Mucosa of rectum (tissue), 2 donors: ENCODE measurements at regions not wholly inside any gene's neighbourhood (a gene's known extent, or its start where the extent isn't known, plus 50 kb on each side); places are given as distances from the start of the nearest gene placed in this dataset.

ENCODE experiments used
- H3K27ac ChIP-seq, 2 donors: one replicate each; pipeline ENCODE4 v1.7.0; 2013; ENCODE audit warnings: inconsistent platforms in 2 of 2, low read depth in 2 of 2, low read length in 2 of 2
- H3K27me3 ChIP-seq, 2 donors: one replicate each; pipeline ENCODE4 v1.7.0; 2013; ENCODE audit warnings: low read length in 2 of 2; ENCODE audit not compliant: control insufficient read depth in 2 of 2, insufficient read depth in 2 of 2
- H3K36me3 ChIP-seq, 2 donors: one replicate each; pipeline ENCODE4 v1.7.0; 2013; ENCODE audit warnings: low read length in 2 of 2; ENCODE audit not compliant: control insufficient read depth in 2 of 2, insufficient read depth in 2 of 2
- H3K4me1 ChIP-seq, 2 donors: one replicate each; pipeline ENCODE4 v1.7.0; 2013; ENCODE audit warnings: low read length in 2 of 2, mild to moderate bottlenecking in 1 of 2; ENCODE audit not compliant: control insufficient read depth in 2 of 2, insufficient read depth in 2 of 2
- H3K4me3 ChIP-seq, 2 donors: one replicate each; pipeline ENCODE4 v1.7.0; 2013; ENCODE audit warnings: low read length in 2 of 2
- H3K9ac ChIP-seq, 2 donors: one replicate each; pipeline ENCODE4 v1.7.0; 2013; ENCODE audit warnings: low read length in 2 of 2, low read depth in 1 of 2, mild to moderate bottlenecking in 1 of 2
- H3K9me3 ChIP-seq, 2 donors: one replicate each; pipeline ENCODE4 v1.7.0; 2013; ENCODE audit warnings: low read length in 2 of 2; ENCODE audit not compliant: control insufficient read depth in 2 of 2
- donor health status: healthy.
- donor health status: Normal muscosa, but diverticular disease.

GRCh38 chr18:65567372-65567771 is 183.4 kb upstream of the CDH7 start:
- no peaks in the 10 kb centered on the region for H3K9me3 ChIP-seq
- no peak overlapping the region for H3K27ac ChIP-seq
- no peak overlapping the region for H3K9ac ChIP-seq
- H3K36me3 ChIP-seq = no peaks in the 10 kb centered on the region
- no peak overlapping the region for H3K4me3 ChIP-seq
- no peaks in the 10 kb centered on the region for H3K27me3 ChIP-seq
- H3K4me1 ChIP-seq = no peaks in the 10 kb centered on the region

- Histone ChIP-seq H3K27ac (no peak overlapping the region), H3K4me3 (no peak overlapping the region), H3K9me3 (no peaks in the 10 kb centered on the region), H3K9ac (no peak overlapping the region), H3K27me3 (no peaks in the 10 kb centered on the region), H3K4me1 (no peaks in the 10 kb centered on the region), H3K36me3 (no peaks in the 10 kb centered on the region)
These were observed 202.5 kb upstream of the CDH7 start for GRCh38 chr18:65548316-65548715.

DNA sequence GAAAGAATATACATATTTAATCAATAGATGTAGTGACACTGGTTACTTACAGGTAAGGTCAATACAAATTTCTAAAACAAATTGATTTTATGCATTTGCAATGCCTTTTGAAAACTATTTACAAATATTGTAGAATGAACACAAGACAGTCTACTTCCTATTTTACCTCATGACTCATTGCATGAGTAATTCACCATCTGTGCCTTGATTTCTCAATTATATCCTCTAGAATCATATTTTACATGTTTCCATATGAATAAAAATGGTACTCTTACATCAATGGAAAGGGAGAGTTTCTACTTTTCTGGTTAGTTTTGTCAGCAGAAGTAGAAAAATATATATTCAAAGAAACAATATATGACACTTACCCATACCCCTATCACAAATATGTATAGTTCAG is 203.8 kb upstream of the CDH7 start:
- Histone ChIP-seq H3K9ac (no peak overlapping the region), H3K36me3 (no peaks in the 10 kb centered on the region), H3K27ac (no peak overlapping the region), H3K27me3 (no peaks in the 10 kb centered on the region), H3K4me3 (no peak overlapping the region), H3K9me3 (no peaks in the 10 kb centered on the region), H3K4me1 (no peaks in the 10 kb centered on the region)

DNA sequence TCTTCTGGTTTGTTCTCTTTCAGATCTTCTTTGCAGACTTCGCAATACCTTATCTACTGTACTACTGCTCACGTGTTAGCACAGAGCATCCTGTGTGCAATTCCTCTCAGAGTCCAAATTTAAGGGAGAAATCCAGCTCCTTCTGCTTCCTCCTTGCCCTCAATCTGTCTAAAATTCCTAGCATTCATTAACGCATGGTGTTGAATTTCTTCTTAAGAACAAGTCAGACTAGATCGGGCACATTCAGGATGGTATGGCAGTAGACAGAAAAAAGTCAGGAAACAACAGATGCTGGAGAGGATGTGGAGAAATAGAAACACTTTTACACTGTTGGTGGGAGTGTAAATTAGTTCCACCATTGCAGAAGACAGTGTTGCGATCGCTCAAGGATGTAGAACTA is 206.1 kb upstream of the CDH7 start:
- no peaks in the 10 kb centered on the region for H3K27me3 ChIP-seq
- no peaks in the 10 kb centered on the region for H3K9me3 ChIP-seq
- H3K4me3 ChIP-seq = no peak overlapping the region
- no peaks in the 10 kb centered on the region for H3K36me3 ChIP-seq
- no peak overlapping the region for H3K27ac ChIP-seq
- no peak overlapping the region for H3K9ac ChIP-seq
- H3K4me1 ChIP-seq = no peaks in the 10 kb centered on the region

DNA sequence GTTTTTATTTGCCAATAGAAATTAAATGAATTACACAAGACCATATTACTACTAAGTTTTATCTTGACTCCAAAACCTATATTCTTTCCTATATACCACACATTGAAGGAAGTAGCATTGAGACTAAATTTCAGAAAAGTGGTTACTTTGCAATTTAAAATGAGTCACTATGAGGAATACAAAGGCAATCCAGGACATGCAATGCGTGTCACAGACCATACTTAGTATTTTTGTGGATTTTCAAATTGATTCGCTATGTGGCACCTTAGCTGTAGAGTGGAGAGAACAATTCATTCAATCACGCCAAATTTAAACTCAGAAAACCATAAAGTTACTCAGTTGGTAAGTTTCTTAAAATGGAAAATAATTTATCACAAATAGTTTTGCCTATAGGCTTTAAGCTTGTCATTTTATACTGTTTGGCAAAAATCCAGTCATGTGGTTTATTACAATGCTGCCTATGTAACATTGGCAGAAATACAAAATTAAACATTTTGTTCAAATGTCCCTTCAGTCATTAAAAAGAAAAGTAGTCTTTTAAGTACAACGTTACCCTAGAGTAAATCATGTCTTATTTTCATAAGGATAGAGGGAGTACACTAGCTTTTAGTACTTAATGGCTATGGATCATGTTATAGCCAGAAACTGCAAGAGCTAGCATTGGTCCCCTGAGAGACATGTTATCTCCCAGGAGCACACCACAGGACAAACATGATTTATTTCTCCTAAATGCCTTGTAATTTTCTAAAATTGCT is 222.8 kb upstream of the CDH7 start:
- H3K27me3 ChIP-seq = no peaks in the 10 kb centered on the region
- no peaks in the 10 kb centered on the region for H3K36me3 ChIP-seq
- H3K9ac ChIP-seq = no peak overlapping the region
- H3K27ac ChIP-seq = no peak overlapping the region
- H3K4me1 ChIP-seq = no peaks in the 10 kb centered on the region
- H3K4me3 ChIP-seq = no peak overlapping the region
- H3K9me3 ChIP-seq = no peaks in the 10 kb centered on the region

DNA sequence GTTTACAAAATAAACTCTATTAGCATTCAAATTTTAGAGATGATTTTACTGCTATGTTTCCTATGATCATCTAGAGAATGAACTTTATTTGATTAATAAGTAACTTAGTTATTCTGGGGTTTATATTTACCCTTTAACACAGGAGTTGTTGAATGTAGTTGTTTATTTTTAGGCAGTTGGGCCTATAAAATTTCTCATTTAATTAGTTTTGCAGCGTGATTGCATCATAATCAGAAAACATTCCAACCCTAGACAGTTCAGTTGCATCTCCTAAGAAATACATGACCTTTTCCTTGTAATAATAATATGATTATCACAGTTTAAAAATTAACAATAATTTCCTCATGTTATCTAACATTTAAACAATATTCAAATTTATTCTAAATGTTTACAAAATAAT is 224.7 kb upstream of the CDH7 start:
- H3K27me3 ChIP-seq = no peaks in the 10 kb centered on the region
- H3K4me1 ChIP-seq = no peaks in the 10 kb centered on the region
- H3K9me3 ChIP-seq = no peaks in the 10 kb centered on the region
- H3K36me3 ChIP-seq = no peaks in the 10 kb centered on the region
- no peak overlapping the region for H3K27ac ChIP-seq
- H3K9ac ChIP-seq = no peak overlapping the region
- H3K4me3 ChIP-seq = no peak overlapping the region

- Histone ChIP-seq H3K36me3 (no peaks in the 10 kb centered on the region), H3K27me3 (no peaks in the 10 kb centered on the region), H3K9me3 (no peaks in the 10 kb centered on the region), H3K27ac (no peak overlapping the region), H3K4me3 (no peak overlapping the region), H3K4me1 (no peaks in the 10 kb centered on the region), H3K9ac (no peak overlapping the region)
These were observed 227.4 kb upstream of the CDH7 start for GRCh38 chr18:65523461-65523860.

- Histone ChIP-seq H3K36me3 (no peaks in the 10 kb centered on the region), H3K27ac (no peak overlapping the region), H3K9me3 (no peaks in the 10 kb centered on the region), H3K4me1 (no peaks in the 10 kb centered on the region), H3K9ac (no peak overlapping the region), H3K4me3 (no peak overlapping the region), H3K27me3 (no peaks in the 10 kb centered on the region)
These were observed 227.9 kb upstream of the CDH7 start for GRCh38 chr18:65522907-65523306.

GRCh38 chr18:65516209-65516608 is 234.6 kb upstream of the CDH7 start:
- no peak overlapping the region for H3K9ac ChIP-seq
- no peak overlapping the region for H3K27ac ChIP-seq
- no peaks in the 10 kb centered on the region for H3K36me3 ChIP-seq
- H3K27me3 ChIP-seq = no peaks in the 10 kb centered on the region
- no peak overlapping the region for H3K4me3 ChIP-seq
- no peaks in the 10 kb centered on the region for H3K4me1 ChIP-seq
- no peaks in the 10 kb centered on the region for H3K9me3 ChIP-seq

- Histone ChIP-seq H3K36me3 (no peaks in the 10 kb centered on the region), H3K9ac (no peak overlapping the region), H3K9me3 (no peaks in the 10 kb centered on the region), H3K4me3 (no peak overlapping the region), H3K27ac (no peak overlapping the region), H3K27me3 (no peaks in the 10 kb centered on the region), H3K4me1 (no peaks in the 10 kb centered on the region)
These were observed 252.2 kb upstream of the CDH7 start for GRCh38 chr18:65498605-65499004.

DNA sequence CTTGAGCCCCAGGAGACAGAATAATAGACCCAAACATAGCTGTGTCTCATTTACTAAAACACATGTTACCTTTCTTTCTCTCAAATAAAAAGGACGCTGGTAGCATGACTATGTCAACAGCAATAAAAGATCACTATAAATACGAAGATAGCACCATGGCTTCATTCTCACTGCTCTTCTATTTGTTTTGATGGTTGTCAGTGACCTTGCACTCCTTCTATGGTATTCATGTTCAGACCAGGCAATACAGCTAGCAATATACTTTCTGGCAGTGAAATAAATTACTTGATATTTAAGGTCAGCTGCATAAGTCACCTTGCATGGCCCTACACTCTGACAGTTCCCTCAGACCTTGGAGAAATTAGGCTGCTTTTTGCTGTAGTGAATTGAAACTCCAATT is 263.2 kb upstream of the CDH7 start:
- Histone ChIP-seq H3K27me3 (no peaks in the 10 kb centered on the region), H3K4me3 (no peak overlapping the region), H3K27ac (no peak overlapping the region), H3K36me3 (no peaks in the 10 kb centered on the region), H3K4me1 (no peaks in the 10 kb centered on the region), H3K9me3 (no peaks in the 10 kb centered on the region), H3K9ac (no peak overlapping the region)
